ENCODE measurements at regions not wholly inside any gene's neighbourhood (a gene's known extent, or its start where the extent isn't known, plus 50 kb on each side); places are given as distances from the start of the nearest gene placed in this dataset.

DNA sequence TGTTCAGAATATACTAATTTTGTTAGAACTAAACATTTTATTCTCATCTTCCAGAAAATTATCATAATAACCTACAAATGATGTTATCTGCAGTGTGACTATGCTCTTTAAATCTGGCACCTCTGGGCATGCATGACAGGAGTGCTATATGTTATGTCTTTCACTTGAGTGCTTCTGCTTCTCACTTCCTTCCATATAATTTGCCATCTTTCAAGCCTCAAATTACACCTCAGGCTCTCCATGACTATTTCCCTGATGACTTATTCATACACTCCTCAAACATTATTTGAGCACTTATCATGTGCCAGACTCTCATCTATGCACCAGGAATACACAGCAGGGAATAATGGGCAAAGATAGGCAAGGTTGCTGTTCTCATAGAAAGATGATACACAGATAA, 219.3 kb upstream of the POU2AF2 start:
- TF ChIP-seq, protein P1, sequence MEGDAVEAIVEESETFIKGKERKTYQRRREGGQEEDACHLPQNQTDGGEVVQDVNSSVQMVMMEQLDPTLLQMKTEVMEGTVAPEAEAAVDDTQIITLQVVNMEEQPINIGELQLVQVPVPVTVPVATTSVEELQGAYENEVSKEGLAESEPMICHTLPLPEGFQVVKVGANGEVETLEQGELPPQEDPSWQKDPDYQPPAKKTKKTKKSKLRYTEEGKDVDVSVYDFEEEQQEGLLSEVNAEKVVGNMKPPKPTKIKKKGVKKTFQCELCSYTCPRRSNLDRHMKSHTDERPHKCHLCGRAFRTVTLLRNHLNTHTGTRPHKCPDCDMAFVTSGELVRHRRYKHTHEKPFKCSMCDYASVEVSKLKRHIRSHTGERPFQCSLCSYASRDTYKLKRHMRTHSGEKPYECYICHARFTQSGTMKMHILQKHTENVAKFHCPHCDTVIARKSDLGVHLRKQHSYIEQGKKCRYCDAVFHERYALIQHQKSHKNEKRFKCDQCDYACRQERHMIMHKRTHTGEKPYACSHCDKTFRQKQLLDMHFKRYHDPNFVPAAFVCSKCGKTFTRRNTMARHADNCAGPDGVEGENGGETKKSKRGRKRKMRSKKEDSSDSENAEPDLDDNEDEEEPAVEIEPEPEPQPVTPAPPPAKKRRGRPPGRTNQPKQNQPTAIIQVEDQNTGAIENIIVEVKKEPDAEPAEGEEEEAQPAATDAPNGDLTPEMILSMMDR (IDR thresholded peaks at IDR 0.05) = no peak
- TF ChIP-seq POLR2AphosphoS5 (IDR thresholded peaks at IDR 0.05) (no peak), POLR2A (IDR thresholded peaks at IDR 0.05) (no peak)

Measured in suprapubic skin (tissue), 4 donors.